Esophagus squamous epithelium (tissue), 5 donors: ENCODE measurements at regions not wholly inside any gene's neighbourhood (a gene's known extent, or its start where the extent isn't known, plus 50 kb on each side); places are given as distances from the start of the nearest gene placed in this dataset.
A peak's percentile ranks its signal among the peaks of the same experiment; 100 is the strongest.

Source experiments
- DNase-seq: peaks from one replicate; lab custom pipeline; 2025; lab: John Stamatoyannopoulos, UW
- H3K27ac ChIP-seq, 4 donors: fragments of 200-600 bp; sonication (generic); one replicate each; pipeline ENCODE4 v1.5.1; 2016 to 2019; ENCODE audit warnings: mild to moderate bottlenecking in 1 of 4
- H3K27me3 ChIP-seq, 4 donors: fragments of 200-600 bp; sonication (generic); 1 replicate in 3 of 4; 2 replicates in 1 of 4; pipeline versions ENCODE4 v1.5.1 to v1.6.0; 2017 to 2021; ENCODE audit warnings: antibody characterized with exemption in 1 of 4
- H3K36me3 ChIP-seq, 3 donors: fragments of 200-600 bp; sonication (generic); one replicate each; pipeline ENCODE4 v1.5.1; 2016 to 2019
- H3K4me1 ChIP-seq, 3 donors: fragments of 200-600 bp; sonication (generic); one replicate each; pipeline ENCODE4 v1.5.1; 2017 to 2019
- H3K4me3 ChIP-seq, 4 donors: fragments of 200-600 bp; sonication (generic); 1 replicate in 3 of 4; 2 replicates in 1 of 4; pipeline ENCODE4 v1.5.1; 2016 to 2019; ENCODE audit warnings: mild to moderate bottlenecking in 2 of 4, moderate library complexity in 1 of 4
- H3K9me3 ChIP-seq, 3 donors: fragments of 200-600 bp; sonication (generic); one replicate each; pipeline ENCODE4 v1.5.1; 2016 to 2019
- POLR2A ChIP-seq, 4 donors: fragments of 450-650 bp; IDR thresholded peaks; one replicate each; pipeline ENCODE4 v1.6.1; 2017; ENCODE audit warnings: antibody characterized with exemption in 4 of 4, mild to moderate bottlenecking in 4 of 4, moderate library complexity in 3 of 4
- WGBS, 2 donors: methylation state at CpG; one replicate each; pipeline ENCODE4 v1.1.5; 2018; 5-methylcytosine and 5-hydroxymethylcytosine counted together
- intact Hi-C: fragments of 100-400 bp; cut with DNase I; formaldehyde crosslinking; loops from one replicate; pipeline ENCODE4 v1.15.0; 2022
- TF ChIP-seq, protein P1 (sequence below), 6 experiments: fragments of 450-650 bp in 4 of 6; fragments of 200-600 bp in 2 of 6; sonication (generic) in 2 of 6; IDR thresholded peaks; one replicate each; pipeline ENCODE4 v1.5.1; 2016 to 2019; ENCODE audit warnings: antibody characterized with exemption in 6 of 6, mild to moderate bottlenecking in 4 of 6, moderate library complexity in 4 of 6
- donor health status: DM: yes; HTN: yes; CAD: no.

GRCh38 chrX:3465017-3465416 is 118.6 kb upstream of the MXRA5 start:
- Histone ChIP-seq H3K27me3 (no peaks in the 10 kb centered on the region), H3K9me3 (no peaks in the 10 kb centered on the region), H3K4me3 (no peak overlapping the region), H3K36me3 (no peaks in the 10 kb centered on the region), H3K4me1 (no peaks in the 10 kb centered on the region), H3K27ac (no peak overlapping the region)
- intact Hi-C loops = no loop called here
- DNase-seq = no peak
- 68 to 84% methylated on average over 5 of the region's 5 CpGs for WGBS, 2 donors
- TF ChIP-seq, protein P1, sequence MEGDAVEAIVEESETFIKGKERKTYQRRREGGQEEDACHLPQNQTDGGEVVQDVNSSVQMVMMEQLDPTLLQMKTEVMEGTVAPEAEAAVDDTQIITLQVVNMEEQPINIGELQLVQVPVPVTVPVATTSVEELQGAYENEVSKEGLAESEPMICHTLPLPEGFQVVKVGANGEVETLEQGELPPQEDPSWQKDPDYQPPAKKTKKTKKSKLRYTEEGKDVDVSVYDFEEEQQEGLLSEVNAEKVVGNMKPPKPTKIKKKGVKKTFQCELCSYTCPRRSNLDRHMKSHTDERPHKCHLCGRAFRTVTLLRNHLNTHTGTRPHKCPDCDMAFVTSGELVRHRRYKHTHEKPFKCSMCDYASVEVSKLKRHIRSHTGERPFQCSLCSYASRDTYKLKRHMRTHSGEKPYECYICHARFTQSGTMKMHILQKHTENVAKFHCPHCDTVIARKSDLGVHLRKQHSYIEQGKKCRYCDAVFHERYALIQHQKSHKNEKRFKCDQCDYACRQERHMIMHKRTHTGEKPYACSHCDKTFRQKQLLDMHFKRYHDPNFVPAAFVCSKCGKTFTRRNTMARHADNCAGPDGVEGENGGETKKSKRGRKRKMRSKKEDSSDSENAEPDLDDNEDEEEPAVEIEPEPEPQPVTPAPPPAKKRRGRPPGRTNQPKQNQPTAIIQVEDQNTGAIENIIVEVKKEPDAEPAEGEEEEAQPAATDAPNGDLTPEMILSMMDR (IDR thresholded peaks at IDR 0.05) = no peak
- no peak for TF ChIP-seq POLR2A (IDR thresholded peaks at IDR 0.05)

DNA sequence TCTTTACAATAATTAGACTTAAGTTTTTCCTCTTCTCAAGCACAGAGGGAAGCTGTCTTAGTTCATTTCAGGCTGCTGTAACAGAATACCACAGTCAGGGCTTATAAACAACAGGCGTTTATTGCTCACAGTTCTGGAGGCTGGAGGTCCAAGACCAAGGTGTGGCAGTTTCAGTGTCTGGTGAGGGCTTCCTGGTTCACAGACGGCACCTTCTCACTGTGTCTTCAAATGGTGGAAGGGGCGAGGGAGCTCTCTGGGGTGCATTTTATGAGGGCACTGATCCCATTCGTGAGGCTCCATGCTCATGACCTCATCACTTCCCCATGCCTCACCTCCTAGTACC is 115.7 kb upstream of the MXRA5 start:
- Histone ChIP-seq H3K36me3 (no peaks in the 10 kb centered on the region), H3K27me3 (no peaks in the 10 kb centered on the region), H3K9me3 (no peaks in the 10 kb centered on the region), H3K4me3 (no peak overlapping the region), H3K27ac (no peak overlapping the region), H3K4me1 (no peaks in the 10 kb centered on the region)
- intact Hi-C loops = no loop called here
- no peak for DNase-seq
- WGBS, 2 donors = 54 to 86% methylated on average over 1 to 4 of the region's 4 CpGs
- TF ChIP-seq, protein P1 (IDR thresholded peaks at IDR 0.05) = no peak
- TF ChIP-seq POLR2A (IDR thresholded peaks at IDR 0.05) = no peak

GRCh38 chrX:3461397-3462165 is 115.1 kb upstream of the MXRA5 start:
- Histone ChIP-seq H3K4me3 (peak overlapping the region in 1 of 4 donors; percentile 3), H3K27ac (no peak overlapping the region), H3K27me3 (no peaks in the 10 kb centered on the region), H3K9me3 (no peaks in the 10 kb centered on the region), H3K4me1 (no peaks in the 10 kb centered on the region), H3K36me3 (no peaks in the 10 kb centered on the region)
- intact Hi-C loops = no loop called here
- no peak for TF ChIP-seq POLR2A (IDR thresholded peaks at IDR 0.05)
- TF ChIP-seq, protein P1 (IDR thresholded peaks at IDR 0.05) = no peak
- DNase-seq = no peak
- 50 to 74% methylated on average over 12 of the region's 12 CpGs for WGBS, 2 donors

- TF ChIP-seq POLR2A (IDR thresholded peaks at IDR 0.05) = no peak
- Histone ChIP-seq H3K36me3 (no peaks in the 10 kb centered on the region), H3K27me3 (no peaks in the 10 kb centered on the region), H3K4me3 (no peak overlapping the region), H3K9me3 (no peaks in the 10 kb centered on the region), H3K4me1 (no peaks in the 10 kb centered on the region), H3K27ac (no peak overlapping the region)
- intact Hi-C loops = no loop called here
- no peak for DNase-seq
- 70 to 85% methylated on average over 2 of the region's 2 CpGs for WGBS, 2 donors
Observed at GRCh38 chrX:3455796-3456195, 109.3 kb upstream of the MXRA5 start.

- 55 to 59% methylated on average over 4 to 8 of the region's 8 CpGs for whole genome bisulfite sequencing, 2 donors
- H3K27ac ChIP-seq = no peak overlapping the region
Observed at GRCh38 chrX:3451571-3451970, 105.1 kb upstream of the MXRA5 start.

More at GRCh38 chrX:3451571-3451970, 105.1 kb upstream of the MXRA5 start:
- TF ChIP-seq, protein P1 (IDR thresholded peaks at IDR 0.05) = no peak
- TF ChIP-seq POLR2A (IDR thresholded peaks at IDR 0.05) = no peak
- no peaks in the 10 kb centered on the region for H3K9me3 ChIP-seq
- no peaks in the 10 kb centered on the region for H3K4me1 ChIP-seq
- intact Hi-C loops = no loop called here
- H3K27me3 ChIP-seq = no peaks in the 10 kb centered on the region
- H3K4me3 ChIP-seq = no peak overlapping the region
- DNase-seq = no peak
- no peaks in the 10 kb centered on the region for H3K36me3 ChIP-seq
